Cerebellar cortex (tissue), 1 donor: ENCODE measurements at regions not wholly inside any gene's neighbourhood (a gene's known extent, or its start where the extent isn't known, plus 50 kb on each side); places are given as distances from the start of the nearest gene placed in this dataset.
"Not testable (repeated sequence)": the region's sequence is repeated elsewhere in the genome, so short reads cannot be mapped to it uniquely, and the experiment has no call there.

Experiments
- DNase-seq: peaks from one replicate; pipeline ENCODE4 v3.0.0-alpha.2; 2015; ENCODE audit warnings: low spot score

DNA sequence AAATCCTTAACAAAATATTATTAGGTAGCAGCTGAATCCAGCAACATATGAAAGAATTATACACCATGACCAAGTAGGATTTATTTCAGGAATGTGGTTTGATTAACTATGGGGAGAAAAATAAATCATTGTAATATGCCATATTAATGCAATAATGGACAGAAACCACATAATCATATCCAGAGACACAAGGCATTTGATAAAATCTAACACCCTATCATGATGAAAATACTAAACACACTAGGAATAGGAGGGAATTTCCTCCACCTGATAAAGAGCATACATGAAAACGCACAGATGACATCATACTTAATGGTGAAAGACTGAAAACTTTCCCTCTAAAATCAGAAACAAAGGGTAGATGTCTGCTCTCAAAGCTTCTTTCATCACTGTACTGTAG is 238.9 kb downstream of the PHLDA1 start:
- no peak for DNase-seq

DNA sequence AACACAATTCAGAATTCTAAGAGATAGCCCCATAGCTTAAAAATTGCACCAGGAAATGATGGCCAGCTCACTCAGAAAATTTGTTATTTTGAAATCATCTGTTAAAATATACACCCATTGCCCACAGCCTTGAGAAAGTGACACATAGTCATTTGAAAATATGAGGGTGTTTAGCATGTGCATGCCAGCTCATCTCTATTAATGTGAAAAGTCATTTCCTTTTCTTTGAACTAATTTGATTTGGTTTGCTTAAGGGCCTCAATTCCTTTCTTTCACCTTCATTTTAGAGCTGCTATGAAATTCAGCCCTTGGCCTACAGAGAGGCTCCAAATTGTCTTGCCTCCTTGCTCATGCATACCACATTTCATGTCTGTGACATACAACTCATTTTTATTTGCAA is 241.4 kb downstream of the PHLDA1 start:
- no peak for DNase-seq

GRCh38 chr12:75787146-75787545 is 244.4 kb downstream of the PHLDA1 start:
- not testable (repeated sequence) for DNase-seq

DNA sequence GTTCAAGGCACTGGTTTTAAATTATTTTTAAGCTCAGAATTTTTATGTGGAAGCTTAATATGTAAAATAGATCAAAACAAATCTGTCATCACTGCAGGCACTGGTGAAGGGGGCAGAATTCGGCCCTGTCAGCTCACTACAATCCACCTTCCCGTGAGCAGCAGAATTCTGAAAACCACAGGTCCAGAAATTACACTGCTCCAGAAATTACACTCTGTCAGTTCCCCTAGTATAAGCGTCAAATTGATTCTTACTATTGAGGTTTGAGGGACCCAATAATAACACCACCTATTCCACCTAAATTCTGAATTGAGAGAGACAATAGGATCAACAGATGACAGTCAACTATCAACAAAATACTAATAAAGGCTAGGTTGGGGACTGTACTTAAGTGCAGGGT is 245.5 kb downstream of the PHLDA1 start:
- DNase-seq, result no peak

- peak; percentile 71 for DNase-seq
Observed at GRCh38 chr12:75784591-75784990, 247.0 kb downstream of the PHLDA1 start.

GRCh38 chr12:75783093-75783877 is 248.3 kb downstream of the PHLDA1 start:
- DNase-seq, result no peak

- no peak for DNase-seq
Observed at GRCh38 chr12:75782069-75782581, 249.5 kb downstream of the PHLDA1 start.

GRCh38 chr12:75781532-75782046 is 250.0 kb downstream of the PHLDA1 start:
- no peak for DNase-seq

DNA sequence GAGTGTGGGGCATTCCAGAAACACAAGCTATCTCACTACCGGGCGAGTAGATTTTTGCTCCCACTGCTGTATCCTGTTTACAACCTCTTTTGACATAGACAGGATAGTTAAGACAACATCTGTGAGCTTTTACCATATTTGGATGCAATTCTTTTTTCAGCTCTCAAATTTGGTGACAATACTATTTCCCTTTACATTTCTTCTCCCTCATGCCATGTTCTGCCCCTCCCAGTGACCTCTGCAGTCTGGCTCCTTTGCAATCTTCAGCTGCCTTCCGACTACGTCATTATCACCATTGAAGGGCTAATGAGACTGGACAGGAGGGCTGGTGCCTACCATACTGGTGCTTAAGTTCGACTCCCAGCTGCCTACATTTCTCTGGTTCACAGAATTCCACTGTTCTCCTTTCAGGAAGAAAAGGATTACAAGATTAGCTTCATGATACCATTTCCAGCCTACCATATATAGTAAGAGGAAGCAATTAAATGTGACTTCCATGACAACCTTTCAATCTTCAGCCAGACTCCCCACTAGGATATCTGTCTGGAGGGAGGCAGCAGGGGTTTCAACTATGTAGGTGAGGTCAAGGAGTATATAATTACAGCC is 251.6 kb downstream of the PHLDA1 start:
- DNase-seq, result no peak

DNA sequence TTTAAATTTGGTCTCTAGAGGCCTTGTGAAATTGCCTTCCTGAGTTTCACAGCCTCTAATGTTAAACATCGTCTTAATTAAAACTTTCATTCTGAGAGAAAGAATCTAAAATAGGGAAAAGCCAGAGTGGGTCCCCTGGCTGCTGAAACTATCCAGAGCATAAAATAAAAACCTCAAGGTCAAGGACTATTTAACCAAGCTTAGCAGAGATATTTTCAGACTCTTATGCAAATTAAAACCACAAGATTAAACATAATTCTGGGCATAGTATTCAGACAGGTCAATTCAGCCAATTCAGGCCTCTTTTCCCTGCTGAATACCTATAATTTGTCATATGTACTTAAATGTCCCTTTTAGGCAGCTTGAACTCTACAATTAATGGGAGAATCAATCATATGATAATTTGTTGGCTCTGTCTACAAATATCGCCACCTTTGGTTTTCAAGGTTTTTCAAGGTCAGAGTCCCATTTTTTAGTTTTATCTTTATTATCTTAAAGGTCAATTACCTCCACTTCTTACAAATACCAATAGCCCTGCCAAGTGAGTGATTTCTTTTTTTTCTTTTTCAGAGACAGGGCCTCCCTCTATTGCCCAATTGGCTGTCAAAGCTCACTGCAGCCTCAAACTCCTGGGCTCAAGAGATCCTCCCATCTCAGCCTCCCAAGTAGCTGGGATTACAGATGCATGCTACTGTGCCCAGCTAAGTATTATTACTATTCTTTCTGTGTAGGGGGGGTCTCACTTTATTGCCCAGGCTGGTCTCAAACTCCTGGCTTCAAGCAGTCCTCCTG is 257.1 kb downstream of the PHLDA1 start:
- no peak for DNase-seq

DNA sequence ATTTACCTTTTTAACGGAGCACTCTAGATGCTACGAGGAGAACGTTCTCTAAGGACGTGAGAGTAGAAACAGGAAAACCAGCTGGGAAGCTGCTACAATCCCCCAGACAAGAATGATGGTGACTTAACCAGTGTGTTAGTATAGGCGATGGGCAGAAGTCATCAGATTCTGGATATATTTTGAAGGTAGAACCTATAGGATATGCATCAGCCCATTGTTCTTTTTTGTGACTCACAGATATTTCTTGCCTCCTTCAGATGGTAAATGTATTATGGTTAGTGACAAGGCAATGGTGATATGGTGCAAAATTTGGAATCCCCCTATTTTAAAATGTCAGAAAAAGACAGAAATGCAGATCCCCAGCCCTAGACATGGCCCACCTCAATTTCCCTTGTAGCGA is 258.2 kb downstream of the PHLDA1 start:
- DNase-seq, result no peak

DNA sequence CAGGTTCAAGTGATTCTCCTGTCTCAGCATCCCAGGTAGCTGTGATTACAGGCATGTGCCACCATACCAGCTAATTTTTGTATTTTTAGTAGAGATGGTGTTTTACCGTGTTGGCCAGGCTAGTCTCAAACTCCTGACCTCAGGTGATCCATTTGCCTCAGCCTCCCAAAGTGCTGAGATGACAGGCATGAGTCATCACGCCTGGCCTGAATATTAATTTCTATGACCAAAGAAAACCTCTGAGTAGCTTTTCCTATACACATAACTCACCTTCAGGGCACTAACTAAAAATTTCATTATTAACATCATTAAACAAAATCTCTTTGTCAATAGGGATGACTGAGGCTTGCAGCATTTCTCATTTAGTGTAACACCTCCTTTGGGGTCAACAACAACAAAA is 259.6 kb upstream of the KRR1 start:
- DNase-seq, result no peak

- DNase-seq, result no peak
Observed at GRCh38 chr12:75767957-75768356, 256.5 kb upstream of the KRR1 start.

GRCh38 chr12:75766263-75767160 is 255.1 kb upstream of the KRR1 start:
- no peak for DNase-seq

DNA sequence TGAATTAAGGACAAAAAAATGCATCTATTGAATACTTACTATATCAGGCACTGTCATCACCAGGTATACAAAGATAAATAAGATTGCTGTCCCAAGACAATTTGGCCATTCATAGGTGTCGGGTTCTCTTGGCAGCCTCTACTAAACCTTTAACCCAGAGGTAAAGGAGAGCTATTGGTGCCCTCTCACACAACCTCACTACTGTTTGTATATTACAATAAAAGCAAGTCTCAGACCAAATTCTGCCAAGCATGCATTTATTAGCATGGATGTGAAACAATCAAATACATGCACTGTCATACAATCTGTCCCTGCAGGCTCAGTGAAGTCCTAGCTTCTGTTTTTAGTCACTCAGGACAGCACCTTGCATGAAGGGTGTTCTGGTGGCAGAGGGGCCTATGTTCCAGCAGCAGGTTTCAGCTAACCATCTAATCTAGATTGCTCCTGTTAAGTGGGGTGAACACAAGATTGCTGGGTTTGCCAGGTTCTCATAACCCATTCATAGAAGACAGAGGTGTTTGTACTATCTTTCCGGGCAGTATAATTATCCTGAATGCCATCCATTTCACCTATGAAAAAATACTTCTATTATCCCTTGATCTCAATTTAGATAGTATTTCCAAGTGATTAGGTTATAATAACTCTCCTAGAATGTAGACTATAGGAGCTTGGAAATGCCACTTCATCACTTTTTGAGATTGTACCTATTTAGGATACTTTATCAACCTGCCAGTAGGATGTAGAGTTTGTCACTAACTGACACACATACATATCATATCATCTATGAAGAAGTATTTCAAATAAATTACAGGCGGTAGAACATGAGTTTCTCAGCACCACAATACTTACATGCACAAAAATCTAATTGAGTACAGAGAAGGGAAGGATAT is 254.0 kb upstream of the KRR1 start:
- no peak for DNase-seq

- DNase-seq, result no peak
Observed at GRCh38 chr12:75764091-75764841, 252.9 kb upstream of the KRR1 start.

GRCh38 chr12:75760573-75761294 is 249.3 kb upstream of the KRR1 start:
- no peak for DNase-seq

GRCh38 chr12:75759842-75760572 is 248.6 kb upstream of the KRR1 start:
- DNase-seq, result peak; percentile 16
